Heart left ventricle (tissue), 16 donors: ENCODE measurements at regions not wholly inside any gene's neighbourhood (a gene's known extent, or its start where the extent isn't known, plus 50 kb on each side); places are given as distances from the start of the nearest gene placed in this dataset.

Experiments used
- ATAC-seq, 4 donors: fragments of 200-7000 bp; cut with Tn5 transposase; one replicate each; pipeline ENCODE4 v1.9.1; 2020 to 2022; ENCODE audit warnings: moderate library complexity in 4 of 4, mild to moderate bottlenecking in 3 of 4, moderate number of reproducible peaks in 1 of 4
- DNase-seq, 5 donors: peaks; one replicate each; pipeline ENCODE4 v3.0.0-alpha.2; 2020
- H3K27ac ChIP-seq, 12 donors: fragments of 200-600 bp; sonication (generic) in 4 of 12; one replicate each; pipeline versions ENCODE4 v1.5.0 to v1.8.0; 2016 to 2022; ENCODE audit warnings: mild to moderate bottlenecking in 2 of 12
- H3K27me3 ChIP-seq, 9 donors: fragments of 200-600 bp; sonication (generic) in 2 of 9; one replicate each; pipeline versions ENCODE4 v1.5.1 to v1.8.0; 2016 to 2022; ENCODE audit warnings: mild to moderate bottlenecking in 3 of 9
- H3K36me3 ChIP-seq, 9 donors: fragments of 200-600 bp; sonication (generic) in 2 of 9; one replicate each; pipeline versions ENCODE4 v1.5.0 to v1.8.0; 2018 to 2022; ENCODE audit warnings: mild to moderate bottlenecking in 2 of 9
- H3K4me1 ChIP-seq, 12 donors: fragments of 200-600 bp; sonication (generic) in 4 of 12; one replicate each; pipeline versions ENCODE4 v1.5.0 to v1.8.0; 2016 to 2022; ENCODE audit warnings: mild to moderate bottlenecking in 3 of 12
- H3K4me3 ChIP-seq, 12 donors: fragments of 200-600 bp; sonication (generic) in 4 of 12; one replicate each; pipeline versions ENCODE4 v1.5.0 to v1.8.0; 2017 to 2022; ENCODE audit warnings: mild to moderate bottlenecking in 9 of 12, moderate library complexity in 4 of 12
- H3K9me3 ChIP-seq, 12 donors: fragments of 200-600 bp; sonication (generic) in 4 of 12; one replicate each; pipeline versions ENCODE4 v1.5.0 to v1.8.0; 2016 to 2022; ENCODE audit warnings: mild to moderate bottlenecking in 1 of 12
- POLR2A ChIP-seq, 2 donors: fragments of 450-650 bp; IDR thresholded peaks; one replicate each; pipeline ENCODE4 v1.6.1; 2017; ENCODE audit warnings: antibody characterized with exemption in 2 of 2, mild to moderate bottlenecking in 2 of 2, moderate library complexity in 2 of 2
- WGBS, 4 donors: extraction: QIAGEN DNeasy Blood & Tissue Kit in 2 of 4; methylation state at CpG; one replicate each; pipeline versions ENCODE4 v1.1.5 to v1.1.7; 2013 to 2018; 5-methylcytosine and 5-hydroxymethylcytosine counted together
- intact Hi-C, 10 donors: fragments of 100-400 bp; cut with DNase I; formaldehyde crosslinking; loops; one replicate each; pipeline versions ENCODE4 v1.11.1 to v1.14.2; 2022
- TF ChIP-seq, protein P1 (sequence below), 12 donors: fragments of 200-600 bp; sonication (generic) in 4 of 12; IDR thresholded peaks; one replicate each; pipeline versions ENCODE4 v1.5.0 to v1.8.0; 2018 to 2022; ENCODE audit warnings: antibody characterized with exemption in 12 of 12, mild to moderate bottlenecking in 5 of 12
- donor health status: ischemic (EF 13 %, LVEDD 7.1; RV severe dilation, severe dysfunction).
- donor health status: healthy with polysubstance abuse.
- donor health status: DM: no; HTN: yes; CAD: no.
- donor health status: DM: no; HTN: no; CAD: no.
- donor health status: ischemic (EF 25% LVEDD 6.9; RV normal size, moderate dysfunction).
- donor health status: ischemic (EF 25% LVEDD 5.7; RV mildly dilated, moderate dysfunction).
- donor health status: healthy.
- donor health status: DM: yes; HTN: yes; CAD: no.
- donor health status: ischemic (EF 35%, LVEDD 5.7; RV mildly dilated, moderate dysfunction).
- donor health status: nonischemic (EF 11% LVEDD 7.7; RV severe dilation, severe dysfunction).
- donor health status: DM: yes; HTN: yes; CAD: no.
- donor health status: PGD.
- donor health status: ischemic (EF 29% LVEDD 5.4; RV normal size, mild dysfunction).
- donor health status: nonischemic (EF 23%, LVEDD 6.1; RV moderate dilation, normal function).

DNA sequence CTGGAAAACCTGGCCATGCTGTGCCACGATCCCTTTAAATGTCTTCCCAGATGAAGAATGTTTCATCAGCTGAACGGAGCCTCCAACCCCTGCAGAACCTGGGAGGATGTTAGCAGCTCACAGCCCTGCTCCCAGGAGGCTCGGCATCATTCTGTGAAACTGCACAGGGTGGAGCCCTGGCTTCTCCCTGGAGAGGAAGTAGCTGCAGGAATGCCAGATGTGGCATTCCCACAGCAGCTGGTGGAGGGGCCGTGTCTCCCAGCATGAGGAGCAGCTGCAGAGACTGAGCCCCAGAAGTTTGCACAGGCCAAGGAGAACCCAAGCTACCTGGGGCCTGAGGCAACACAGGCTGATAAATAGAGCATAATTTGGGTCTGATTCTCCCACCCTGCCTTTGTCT lies 165.8 kb upstream of the MAP3K1 start:
- H3K4me1 ChIP-seq, result peaks cover 0 to 24% (median 11%) of the 10 kb centered on the region in 12 donors
- no peaks in the 10 kb centered on the region for H3K9me3 ChIP-seq
- no peak overlapping the region for H3K4me3 ChIP-seq
- no peak for TF ChIP-seq POLR2A (IDR thresholded peaks at IDR 0.05)
- TF ChIP-seq, protein P1, sequence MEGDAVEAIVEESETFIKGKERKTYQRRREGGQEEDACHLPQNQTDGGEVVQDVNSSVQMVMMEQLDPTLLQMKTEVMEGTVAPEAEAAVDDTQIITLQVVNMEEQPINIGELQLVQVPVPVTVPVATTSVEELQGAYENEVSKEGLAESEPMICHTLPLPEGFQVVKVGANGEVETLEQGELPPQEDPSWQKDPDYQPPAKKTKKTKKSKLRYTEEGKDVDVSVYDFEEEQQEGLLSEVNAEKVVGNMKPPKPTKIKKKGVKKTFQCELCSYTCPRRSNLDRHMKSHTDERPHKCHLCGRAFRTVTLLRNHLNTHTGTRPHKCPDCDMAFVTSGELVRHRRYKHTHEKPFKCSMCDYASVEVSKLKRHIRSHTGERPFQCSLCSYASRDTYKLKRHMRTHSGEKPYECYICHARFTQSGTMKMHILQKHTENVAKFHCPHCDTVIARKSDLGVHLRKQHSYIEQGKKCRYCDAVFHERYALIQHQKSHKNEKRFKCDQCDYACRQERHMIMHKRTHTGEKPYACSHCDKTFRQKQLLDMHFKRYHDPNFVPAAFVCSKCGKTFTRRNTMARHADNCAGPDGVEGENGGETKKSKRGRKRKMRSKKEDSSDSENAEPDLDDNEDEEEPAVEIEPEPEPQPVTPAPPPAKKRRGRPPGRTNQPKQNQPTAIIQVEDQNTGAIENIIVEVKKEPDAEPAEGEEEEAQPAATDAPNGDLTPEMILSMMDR (IDR thresholded peaks at IDR 0.05), result no peak
- DNase-seq (peak; percentile 23 to 70 (median 60)), ATAC-seq (peak in 3 of 4 donors; percentile 70 to 77 (median 77))
- H3K36me3 ChIP-seq, result no peaks in the 10 kb centered on the region
- no peaks in the 10 kb centered on the region for H3K27me3 ChIP-seq
- H3K27ac ChIP-seq, result peak overlapping the region in 2 of 12 donors; percentile 11 to 37
- intact Hi-C loops, result loop anchor here in 1 of 10 donors (10.0 kb wide), 1 partner anchor 1235 kb away; no protein-coding TSS in a partner anchor
- 20 to 61% (median 44%) methylated on average over 3 to 4 of the region's 4 CpGs for WGBS, 4 donors

DNA sequence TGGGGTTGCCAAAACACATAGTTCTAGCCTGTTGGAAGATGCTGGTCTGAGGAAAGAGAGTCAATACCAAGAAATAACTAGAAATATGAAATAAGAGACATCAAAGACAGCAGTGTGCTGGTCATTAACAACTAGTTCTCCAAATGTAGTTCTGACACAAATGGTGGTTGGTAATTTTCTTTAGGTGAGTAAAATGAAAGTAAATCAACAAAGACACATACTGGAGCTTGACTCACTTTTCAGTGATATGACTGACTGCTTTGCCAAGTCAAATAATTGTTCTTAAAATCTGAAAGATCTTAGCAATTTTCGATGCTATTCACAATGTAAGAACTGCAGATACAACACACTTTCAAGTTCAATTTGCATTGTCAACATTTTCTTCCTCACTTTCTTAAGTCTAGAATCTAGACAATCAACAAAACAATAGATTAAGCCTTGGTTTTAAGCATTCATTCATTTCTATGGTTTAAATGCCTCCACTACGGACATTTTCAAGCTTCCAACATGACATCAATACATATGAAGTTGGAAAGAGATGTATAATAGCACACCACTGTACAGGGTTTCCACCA lies 166.8 kb upstream of the MAP3K1 start:
- H3K4me1 ChIP-seq, result peaks cover 0 to 24% (median 11%) of the 10 kb centered on the region in 12 donors
- no peak overlapping the region for H3K4me3 ChIP-seq
- no peak for ATAC-seq
- 91 to 96% (median 93%) methylated on average over 2 of the region's 2 CpGs for WGBS, 4 donors
- H3K27me3 ChIP-seq, result no peaks in the 10 kb centered on the region
- H3K36me3 ChIP-seq, result no peaks in the 10 kb centered on the region
- TF ChIP-seq, protein P1 (IDR thresholded peaks at IDR 0.05), result no peak
- no peak for TF ChIP-seq POLR2A (IDR thresholded peaks at IDR 0.05)
- no peak for DNase-seq
- H3K9me3 ChIP-seq, result no peaks in the 10 kb centered on the region
- H3K27ac ChIP-seq, result no peak overlapping the region
- intact Hi-C loops, result loop anchor here in 1 of 10 donors (10.0 kb wide), 1 partner anchor 1234 kb away; no protein-coding TSS in a partner anchor

DNA sequence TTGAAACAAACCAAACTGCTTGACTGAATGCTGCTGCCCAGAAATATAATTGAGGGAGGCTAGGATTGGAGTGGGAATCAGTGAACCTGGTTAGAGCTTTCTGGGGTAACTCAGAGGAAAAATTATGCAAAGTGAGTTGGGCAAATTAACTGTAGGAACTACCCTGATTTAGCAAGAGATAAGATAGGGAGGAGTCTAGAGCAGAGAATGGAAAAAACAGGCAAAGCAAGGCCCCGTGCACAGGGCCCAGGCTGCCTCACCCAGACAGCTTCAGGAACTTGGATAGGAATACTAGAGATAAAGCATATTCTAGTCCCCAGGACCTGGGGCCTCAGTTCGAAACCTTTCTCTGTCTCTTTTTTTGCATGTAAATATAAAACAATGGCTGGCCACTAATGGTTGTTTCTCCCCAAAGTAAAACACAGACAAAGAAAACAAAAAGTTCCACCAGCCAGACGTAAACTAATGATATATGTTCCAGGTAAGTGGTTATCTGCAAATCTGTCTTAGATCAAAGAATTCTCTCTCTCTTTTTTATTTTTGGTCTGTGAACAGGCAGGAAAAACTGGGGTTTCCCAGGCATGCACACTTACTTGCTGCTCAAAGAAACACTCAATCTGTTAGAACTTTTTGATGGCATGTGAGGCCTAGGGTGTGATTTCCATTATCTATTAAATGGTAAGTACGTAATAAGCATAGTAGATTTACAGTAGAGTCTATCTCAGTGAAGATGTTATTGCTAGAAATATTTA lies 168.1 kb upstream of the MAP3K1 start:
- H3K27me3 ChIP-seq, result no peaks in the 10 kb centered on the region
- no peaks in the 10 kb centered on the region for H3K9me3 ChIP-seq
- no peak for ATAC-seq
- H3K4me1 ChIP-seq, result peaks cover 0 to 24% (median 11%) of the 10 kb centered on the region in 12 donors
- WGBS, 4 donors, result 63 to 74% (median 66%) methylated on average over 4 of the region's 4 CpGs
- H3K4me3 ChIP-seq, result no peak overlapping the region
- TF ChIP-seq, protein P1 (IDR thresholded peaks at IDR 0.05), result no peak
- TF ChIP-seq POLR2A (IDR thresholded peaks at IDR 0.05), result no peak
- H3K36me3 ChIP-seq, result no peaks in the 10 kb centered on the region
- intact Hi-C loops, result loop anchor here in 1 of 10 donors (10.0 kb wide), 1 partner anchor 1232 kb away; no protein-coding TSS in a partner anchor
- peak overlapping the region in 4 of 12 donors; percentile 7 to 42 (median 25) for H3K27ac ChIP-seq
- no peak for DNase-seq

DNA sequence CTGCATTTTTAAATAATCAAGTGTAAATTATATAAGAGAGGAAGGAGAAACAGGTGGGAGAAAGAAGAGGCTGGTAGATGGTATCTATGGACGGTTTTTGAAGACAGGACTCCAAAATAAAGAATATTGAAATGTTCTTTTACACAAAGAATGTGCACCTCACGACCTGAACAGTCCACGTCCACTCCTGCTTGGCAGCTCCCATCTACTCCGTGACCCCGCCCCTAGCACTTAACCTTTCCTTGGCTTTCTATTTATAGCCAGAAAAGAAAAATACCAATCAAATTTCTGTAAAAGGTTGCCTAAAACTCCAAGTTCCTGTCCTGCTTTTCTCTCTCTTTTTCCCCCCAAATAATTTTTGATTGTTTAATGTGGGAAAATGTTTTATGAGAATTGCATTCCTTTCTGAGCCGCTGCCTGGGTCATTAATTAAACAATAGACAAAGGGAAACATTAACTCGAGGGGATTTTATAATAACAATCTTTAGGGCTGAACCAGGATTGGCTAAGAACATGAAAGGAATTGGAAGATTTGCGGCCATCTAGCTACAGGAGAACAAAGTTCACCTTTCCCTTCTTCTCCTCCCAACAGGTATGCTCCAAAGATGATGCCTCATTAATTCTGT lies 173.6 kb upstream of the MAP3K1 start:
- intact Hi-C loops, result loop anchor here in 1 of 10 donors (10.0 kb wide), 1 partner anchor 1227 kb away; no protein-coding TSS in a partner anchor

More for the DNA sequence above, 173.6 kb upstream of the MAP3K1 start:
- peaks cover 0 to 28% (median 0%) of the 10 kb centered on the region in 12 donors for H3K4me1 ChIP-seq
- no peak for TF ChIP-seq POLR2A (IDR thresholded peaks at IDR 0.05)
- TF ChIP-seq, protein P1 (IDR thresholded peaks at IDR 0.05), result no peak
- WGBS, 4 donors, result 60 to 68% (median 64%) methylated on average over 8 of the region's 8 CpGs
- H3K36me3 ChIP-seq, result no peaks in the 10 kb centered on the region
- ATAC-seq (no peak), DNase-seq (no peak)
- no peaks in the 10 kb centered on the region for H3K27me3 ChIP-seq
- H3K4me3 ChIP-seq, result no peak overlapping the region
- peak overlapping the region in 1 of 12 donors; percentile 7 for H3K27ac ChIP-seq
- H3K9me3 ChIP-seq, result no peaks in the 10 kb centered on the region
